Activated CD8-positive, alpha-beta memory T cell treated with anti-CD3 and anti-CD28 coated beads, Interleukin-2, amount 50 U/mL, for 1 hour (primary cell): ENCODE measurements at regions not wholly inside any gene's neighbourhood (a gene's known extent, or its start where the extent isn't known, plus 50 kb on each side); places are given as distances from the start of the nearest gene placed in this dataset.

ENCODE experiments used
- DNase-seq: peaks from one replicate; pipeline ENCODE4 v3.0.0-alpha.2; 2020; ENCODE audit errors: extremely low read depth

DNA sequence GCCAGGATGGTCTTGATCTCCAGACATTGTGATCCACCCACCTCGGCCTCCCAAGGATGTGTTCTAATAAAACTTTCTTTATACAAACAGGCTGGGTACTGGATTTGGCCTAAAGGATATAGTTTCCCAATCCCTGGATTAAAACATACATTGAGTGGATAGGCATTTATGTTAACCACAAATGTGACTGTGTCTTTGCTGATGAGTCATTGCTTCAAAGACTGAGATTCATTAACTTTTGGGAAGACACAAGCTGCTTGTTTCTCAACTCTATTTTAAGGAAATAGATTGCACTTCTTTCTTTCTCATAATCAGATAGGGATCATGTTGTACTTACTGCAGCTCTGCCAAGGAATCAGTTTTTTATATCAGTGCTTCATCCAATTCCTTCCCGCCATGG is 131.3 kb upstream of the AGA start:
- DNase-seq, result no peak

DNA sequence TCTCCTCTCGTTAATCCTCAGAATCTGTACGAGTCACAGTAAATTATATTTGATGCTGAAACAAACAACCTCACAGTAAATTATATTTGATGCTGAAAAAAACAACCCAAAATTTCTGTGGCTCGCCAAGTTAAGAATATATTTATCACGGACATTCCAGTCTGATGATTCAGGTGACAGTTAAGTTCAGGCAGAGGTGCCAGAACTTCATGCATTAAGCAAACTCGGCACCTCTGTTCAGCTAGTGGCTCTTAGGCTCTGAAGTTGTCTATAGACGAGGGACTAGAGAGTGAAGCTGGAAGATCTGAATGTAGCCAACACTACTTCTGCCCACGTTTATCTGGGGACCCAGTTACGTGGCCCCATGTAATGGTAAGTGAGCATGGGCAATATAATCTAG is 132.2 kb upstream of the AGA start:
- DNase-seq, result no peak

DNA sequence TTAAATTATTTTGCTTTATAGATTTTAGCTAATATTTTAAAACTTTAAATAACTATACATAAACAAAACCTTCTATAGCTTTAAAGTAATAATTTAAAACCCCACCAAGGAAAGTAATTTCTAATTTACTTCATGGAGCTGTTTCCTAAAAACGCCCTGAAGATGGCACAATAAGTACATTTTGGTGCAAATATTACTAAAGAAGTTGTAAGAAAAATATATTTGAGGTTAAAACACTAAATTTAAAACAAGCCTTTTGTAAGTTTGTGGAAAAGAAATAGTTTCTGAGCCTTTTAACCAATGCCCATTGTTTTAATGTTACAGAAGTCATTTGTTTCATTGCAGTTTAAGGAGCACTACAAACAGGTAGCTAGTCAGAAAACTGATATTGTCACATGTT is 137.4 kb upstream of the AGA start:
- no peak for DNase-seq

DNA sequence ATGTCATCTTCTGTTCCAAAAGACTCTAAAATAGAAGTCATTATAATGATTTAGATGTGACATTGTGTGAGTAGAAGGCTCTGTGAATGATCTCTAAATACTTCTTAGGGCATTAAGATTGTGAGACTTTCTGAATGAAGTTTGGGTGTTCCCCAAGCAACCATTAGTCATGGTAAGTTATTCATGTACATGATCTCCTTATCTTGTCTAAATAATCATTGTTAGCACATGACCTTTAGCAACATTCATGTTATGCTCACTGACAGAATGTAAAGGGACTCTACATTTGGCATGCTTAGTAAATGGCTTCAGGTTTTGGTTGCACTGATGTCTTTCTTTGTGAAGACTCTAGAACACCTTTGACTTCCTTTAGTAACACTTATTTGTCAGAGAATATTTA is 140.8 kb upstream of the AGA start:
- DNase-seq, result no peak

DNA sequence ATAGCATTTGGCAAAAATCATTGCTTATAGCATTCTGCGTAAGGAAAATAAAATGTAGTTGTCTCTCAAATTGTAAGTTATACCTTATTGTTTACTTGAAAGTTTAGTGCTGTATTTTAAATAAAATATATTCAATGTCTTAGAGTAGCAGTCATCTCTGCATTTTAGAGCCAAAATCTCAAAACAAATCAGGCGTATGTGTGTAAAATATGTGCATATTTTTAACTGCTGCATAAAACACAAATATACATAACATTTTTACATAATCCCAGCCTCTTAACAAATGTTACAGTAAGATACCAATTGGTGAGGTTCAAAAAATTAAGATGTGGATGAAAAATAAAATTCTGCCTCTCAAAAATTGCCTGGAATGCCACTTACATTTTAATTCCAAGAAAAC is 145.8 kb upstream of the AGA start:
- no peak for DNase-seq

DNA sequence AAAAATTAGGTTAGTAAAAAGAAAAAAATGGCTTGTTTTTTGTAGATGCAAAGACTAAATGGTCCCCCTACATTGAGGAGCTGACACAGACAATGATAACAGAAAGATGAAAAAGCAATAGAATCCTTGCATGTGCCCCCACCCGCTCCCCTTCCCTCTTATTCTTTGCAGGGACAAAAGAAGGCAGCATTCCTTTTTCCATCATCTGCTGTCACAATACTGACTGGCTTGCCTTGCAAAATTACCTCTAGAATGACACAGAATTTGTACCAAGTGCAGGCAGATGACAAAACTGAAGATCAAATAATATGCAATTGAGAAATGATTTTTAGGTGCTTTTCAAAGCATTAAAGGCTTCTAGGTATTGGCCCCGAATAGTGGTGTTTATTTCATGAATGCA is 153.1 kb upstream of the AGA start:
- no peak for DNase-seq

DNA sequence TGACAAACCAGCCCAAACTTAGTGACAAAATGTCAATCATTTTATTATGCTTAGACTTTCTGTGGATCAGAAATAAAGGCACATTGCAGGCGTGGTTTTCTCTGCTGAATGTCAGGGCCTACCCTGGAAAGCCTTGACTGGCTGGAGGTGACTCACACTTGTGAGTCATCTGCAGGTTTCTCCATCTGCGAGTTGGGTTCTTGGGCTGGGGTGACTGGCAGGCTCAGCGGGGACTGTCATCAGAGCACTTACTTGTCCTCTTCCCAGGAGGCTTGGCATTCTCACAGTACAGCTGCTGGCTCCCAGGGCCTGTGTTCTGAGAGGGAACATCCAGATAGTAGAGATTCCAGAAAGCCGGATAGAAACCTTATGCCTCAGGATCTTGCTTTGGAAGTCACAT is 153.8 kb upstream of the AGA start:
- DNase-seq, result no peak

DNA sequence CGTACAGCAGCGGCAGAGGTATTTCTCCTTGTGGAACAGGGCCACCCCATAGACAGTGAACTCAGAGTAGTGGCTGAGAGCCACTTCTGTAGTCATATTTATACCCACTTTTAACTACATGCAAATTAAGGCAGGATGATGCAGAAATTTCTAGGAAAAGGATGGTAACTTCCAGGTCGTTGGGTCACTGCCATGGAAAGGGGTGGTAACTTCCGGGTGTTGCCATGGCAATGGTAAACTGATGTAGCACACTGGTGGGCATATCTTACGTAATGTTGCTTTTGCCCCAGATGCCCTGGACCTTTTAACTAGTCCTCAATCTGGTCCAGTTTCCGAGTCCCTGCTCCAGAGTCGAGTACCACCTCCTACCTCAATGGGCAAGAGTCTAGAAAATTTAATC is 154.8 kb upstream of the AGA start:
- no peak for DNase-seq

DNA sequence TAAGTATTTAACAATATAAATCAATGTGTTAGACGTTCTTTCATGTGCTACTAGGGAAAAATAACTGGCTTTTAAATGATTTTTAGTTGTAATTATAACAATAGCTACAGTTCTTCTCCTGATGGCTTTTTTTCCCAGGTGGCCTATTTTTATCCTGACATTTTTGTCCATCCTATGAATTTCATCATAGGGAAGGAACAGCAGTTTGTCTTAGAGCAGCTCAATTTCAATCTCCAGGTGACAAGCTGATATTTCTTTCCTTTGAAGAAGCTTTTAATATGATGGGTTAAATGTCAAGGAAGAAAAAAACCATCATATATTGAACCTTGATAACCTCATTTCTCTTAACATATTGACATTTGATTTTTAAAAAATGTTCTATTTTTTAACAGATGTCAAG is 163.0 kb upstream of the AGA start:
- DNase-seq, result no peak

DNA sequence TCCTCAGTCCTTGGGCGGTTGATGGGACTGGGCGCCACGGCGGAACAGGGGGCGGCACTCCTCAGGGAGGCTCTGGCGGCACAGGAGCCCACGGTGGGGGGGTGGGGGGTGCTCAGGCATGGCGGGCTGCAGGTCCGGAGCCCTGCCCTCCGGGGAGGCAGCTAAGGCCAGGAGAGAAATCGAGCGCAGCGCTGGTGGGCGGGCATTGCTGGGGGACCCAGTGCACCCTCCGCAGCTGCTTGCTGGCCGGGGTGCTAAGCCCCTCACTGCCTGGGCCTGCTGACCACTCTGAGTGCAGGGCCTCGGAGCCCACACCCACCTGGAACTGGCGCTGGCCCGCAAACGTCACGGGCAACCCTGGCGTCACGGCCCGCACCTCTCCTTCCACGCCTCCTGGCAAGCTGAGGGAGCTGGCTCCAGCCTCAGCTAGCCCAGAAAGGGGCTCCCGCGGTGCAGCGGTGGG is 164.9 kb upstream of the AGA start:
- no peak for DNase-seq

DNA sequence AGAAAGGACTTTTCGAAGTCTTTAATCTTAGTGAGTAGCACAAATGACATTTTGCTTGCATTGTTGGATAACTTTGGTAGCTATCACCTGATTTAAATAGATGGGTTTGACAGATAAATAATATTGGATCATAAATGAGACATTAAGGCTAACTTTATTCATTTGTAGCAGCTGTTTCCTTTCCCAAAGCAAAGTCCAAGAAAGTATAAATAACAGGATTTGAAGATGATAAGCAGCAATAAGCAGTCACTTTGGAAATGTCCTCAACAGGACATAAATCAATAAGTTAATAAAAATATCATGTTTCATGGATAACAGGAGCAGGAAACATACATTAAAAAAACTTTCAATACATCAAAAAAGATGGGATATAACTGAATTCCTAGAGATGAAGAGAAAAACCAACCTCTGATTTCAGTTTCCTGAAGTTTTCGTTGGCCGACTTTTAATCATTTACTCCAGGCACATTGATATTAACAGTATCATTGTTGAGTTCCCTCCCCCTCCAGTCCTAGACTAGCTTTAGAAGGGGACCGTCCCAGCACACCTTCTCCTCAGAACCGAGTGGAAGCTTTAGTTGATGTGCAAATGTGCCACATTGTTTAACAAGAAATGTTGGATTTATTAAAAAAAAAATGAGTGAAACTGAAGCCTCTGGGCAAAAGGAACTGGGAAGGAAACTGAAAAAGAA is 169.9 kb upstream of the AGA start:
- no peak for DNase-seq

DNA sequence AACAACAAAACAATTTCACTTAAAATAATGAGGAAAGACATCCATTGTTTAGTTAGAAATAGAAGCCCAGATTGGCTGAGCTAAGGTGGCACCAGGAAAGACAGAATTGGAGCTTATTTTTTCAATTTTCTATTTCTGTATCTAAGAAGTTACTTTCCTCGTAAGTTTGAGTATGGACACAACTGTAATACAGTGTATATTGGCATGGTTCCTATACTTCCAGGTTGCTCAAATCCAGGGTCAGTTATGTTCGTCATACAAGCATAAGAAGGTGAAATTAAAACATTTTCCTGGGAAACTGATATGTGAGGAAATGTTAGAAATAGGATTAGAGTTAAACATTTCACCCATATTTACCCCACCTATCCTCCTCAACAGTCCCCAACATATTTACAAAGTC is 170.4 kb upstream of the AGA start:
- DNase-seq, result no peak

DNA sequence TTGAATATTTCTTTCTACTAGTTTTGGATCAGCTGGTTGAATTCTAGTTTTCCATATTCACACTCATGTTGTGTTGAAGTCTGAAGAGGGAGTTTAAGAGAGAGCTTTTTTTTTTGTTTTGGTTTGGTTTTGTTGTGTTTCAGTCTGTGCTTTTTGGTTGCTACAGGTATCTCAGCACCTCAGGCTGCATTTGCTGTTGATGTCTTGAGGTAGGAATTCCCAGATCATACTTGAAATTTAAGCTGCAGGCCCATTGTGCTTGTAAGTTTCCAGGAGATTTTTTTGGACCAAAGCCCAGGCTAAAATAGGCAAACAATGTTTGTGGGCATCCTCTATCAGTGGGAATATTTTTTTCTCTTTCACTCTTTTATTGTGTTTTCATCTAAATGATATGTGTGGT is 190.2 kb upstream of the AGA start:
- no peak for DNase-seq

DNA sequence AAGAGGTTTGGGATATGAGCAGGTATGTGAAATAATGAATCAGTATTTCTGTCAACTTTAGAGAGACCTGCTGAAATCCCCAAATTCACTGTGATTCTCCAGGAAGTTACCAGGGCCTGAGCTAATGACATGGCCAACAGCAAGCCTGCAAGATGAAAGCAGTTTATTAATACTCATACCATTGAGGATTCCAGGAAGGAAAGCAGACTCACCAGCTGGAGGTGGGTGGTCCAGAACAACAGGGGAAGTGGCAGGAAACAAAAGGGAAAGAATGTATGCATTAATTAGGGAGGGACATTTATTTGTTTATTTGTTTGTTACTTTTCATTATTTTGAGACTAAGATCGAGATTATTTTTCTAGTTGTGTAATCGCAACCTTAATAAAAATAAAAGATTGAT is 196.6 kb upstream of the AGA start:
- DNase-seq, result no peak

DNA sequence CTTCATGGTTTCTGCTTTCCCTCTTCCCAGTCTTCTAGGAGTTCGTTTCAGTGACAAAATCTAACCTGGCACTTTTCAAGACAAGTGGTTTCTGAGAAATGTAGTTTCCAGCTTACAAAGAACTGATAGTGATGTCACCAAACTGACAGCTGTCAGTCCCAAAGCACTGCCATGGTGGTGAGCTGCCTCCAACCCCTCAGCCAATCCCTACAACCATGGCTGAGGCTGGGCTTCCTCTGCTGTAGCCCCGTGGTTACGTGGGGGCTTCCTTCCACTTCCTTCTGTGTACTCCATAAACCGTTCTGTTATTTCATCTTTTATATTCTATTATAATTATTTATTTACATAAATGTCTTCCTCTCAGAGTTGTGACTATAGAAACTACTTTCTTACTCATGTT is 198.6 kb upstream of the AGA start:
- no peak for DNase-seq

DNA sequence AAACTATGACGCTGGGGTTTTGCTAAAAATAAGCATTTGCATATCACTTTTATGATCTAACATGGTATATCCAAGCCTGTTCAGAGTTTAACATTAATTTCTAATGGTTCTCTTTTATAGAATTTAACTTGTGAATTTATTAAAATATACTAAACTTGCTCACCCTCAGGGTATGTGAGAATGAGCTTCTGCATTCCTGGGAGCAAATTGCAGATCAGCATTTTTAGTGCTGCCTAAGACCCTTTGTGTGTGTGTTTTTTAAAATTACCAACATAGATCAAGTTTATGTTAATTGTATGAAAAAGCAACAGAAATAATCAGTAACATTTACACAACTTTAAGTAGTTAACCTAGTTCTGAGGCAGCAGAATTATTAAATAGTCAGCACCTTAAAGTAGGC is 218.0 kb upstream of the AGA start:
- no peak for DNase-seq

DNA sequence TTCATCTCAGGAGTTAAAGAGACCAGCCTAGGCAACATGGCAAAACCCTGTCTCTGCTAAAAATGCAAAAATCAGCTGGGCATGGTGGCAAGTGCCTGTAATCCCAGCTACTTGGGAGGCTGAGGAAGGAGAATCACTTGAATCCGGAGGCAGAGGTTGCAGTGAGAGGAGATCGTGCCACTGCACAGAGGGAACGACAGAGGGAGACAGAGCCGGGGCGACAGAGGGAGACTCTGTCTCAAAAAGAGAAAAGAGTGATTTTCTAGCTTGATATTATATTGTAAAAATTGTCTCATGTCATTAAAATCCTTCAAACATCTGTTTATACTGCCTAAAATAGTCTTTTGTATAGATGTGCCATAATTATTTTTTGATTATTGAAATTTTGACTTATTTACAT is 225.4 kb upstream of the AGA start:
- no peak for DNase-seq

DNA sequence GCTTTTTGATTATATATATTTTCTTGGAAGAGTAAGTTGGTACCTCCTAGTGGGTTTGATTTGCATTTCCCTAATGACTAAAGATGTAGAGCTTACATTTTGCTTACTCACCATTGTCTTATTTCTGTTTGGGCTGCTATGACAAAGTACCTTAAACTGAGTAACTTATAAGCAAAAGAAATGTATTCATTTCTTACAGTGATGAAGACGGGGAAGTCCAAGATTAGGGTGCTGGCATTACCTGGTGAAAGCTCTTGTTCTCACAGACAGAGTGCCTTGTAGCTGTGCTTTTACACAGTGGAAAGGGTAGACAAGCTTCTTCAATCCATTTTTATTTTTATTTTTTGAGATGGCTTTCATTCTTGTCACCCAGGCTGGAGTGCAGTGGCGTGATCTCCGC is 229.2 kb upstream of the AGA start:
- DNase-seq, result no peak

DNA sequence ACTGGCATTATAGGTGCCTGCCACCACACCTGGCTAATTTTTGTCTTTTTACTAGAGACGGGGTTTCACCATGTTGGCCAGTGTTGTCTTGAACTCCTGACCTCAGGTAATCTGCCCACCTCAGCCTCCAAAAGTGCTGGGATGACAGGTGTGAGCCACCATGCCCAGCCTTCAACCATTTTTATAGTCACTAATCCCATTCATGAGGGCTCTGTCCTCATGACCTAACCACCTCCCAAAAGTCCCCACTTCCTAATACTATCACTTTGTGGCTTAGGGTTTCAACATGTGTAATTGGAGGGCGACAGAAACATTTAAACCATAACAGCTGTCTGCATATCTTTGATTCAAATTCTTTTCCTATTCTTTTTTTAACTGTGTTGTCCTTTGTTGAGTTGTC is 229.6 kb upstream of the AGA start:
- no peak for DNase-seq

DNA sequence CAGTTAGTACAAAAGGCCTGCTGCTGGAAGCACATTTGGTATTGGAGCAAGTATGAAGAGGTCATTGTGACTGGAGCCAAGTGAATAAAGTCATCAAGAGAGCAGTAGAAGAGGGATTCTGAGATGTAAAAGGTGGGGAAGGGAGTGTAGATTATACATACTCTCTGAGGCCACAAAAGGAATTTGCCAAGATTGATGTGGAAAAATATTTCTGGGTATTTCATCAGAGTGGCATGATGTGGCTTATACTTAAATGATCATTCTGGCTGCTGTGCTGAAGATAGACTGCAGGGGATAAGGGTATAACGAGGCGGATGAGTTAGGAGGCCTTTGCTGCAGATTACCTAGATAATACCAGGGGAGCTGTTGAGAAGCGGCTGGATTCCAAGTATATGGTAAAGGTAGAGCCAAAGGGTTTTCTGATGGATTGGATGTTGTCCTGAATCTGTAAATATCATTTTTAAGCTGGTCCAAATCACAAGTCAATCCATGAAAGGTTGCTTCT is 231.8 kb upstream of the AGA start:
- DNase-seq, result no peak

DNA sequence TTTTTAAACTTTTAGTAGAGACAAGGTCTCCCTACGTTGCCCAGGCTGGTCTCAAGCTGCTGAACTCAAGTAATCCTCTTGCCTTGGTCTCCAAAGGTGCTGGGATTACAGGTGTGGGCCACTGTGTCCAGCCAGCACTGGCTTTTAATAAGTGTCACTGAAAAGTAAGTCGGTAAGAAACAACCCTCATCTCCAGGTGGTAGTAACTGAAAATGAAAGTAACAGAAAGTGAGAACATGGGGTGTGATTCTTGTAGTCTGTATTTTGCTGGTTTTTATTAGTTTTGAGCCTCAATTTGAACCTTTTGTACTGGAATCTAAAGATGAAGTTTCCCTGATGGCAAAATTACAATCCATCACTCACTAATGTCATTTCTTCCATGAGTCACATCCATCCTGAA is 238.1 kb upstream of the AGA start:
- DNase-seq, result no peak

DNA sequence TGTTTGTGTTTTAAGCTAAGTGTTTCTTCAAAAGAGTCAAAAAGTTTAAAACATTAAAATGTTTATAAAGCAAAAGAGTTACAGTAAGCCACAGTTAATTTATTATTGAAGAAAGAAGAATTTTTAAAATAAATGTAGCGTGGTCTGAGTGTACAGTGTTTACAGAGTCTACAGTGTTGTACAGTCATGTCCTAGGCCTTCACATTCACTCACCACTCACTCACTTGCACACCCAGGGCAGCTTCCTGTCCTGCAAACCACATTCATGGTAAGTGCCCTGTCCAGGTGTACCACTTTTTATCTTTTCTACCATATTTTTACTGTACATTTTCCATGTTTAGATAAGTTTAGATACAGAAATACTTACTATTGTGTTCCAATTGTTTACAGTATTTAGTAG is 239.7 kb upstream of the AGA start:
- DNase-seq, result no peak

DNA sequence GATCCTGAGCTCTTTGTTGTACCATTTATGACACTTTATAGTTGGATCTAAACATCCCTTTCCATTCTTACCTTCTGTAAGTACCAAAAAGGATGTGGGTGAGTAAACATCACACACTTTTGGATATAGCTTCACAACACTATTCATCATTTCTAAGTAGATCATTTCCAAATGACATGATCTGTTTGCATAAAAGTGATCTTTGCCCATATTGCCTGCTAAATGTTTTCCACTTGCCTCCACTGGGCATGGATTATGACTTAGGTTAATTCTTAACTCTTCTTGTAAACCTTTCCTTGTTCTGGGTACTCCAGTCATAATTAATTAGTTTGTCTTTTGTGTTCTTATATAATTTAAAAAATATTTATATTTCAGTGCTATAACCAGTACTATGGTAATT is 244.9 kb upstream of the AGA start:
- no peak for DNase-seq

DNA sequence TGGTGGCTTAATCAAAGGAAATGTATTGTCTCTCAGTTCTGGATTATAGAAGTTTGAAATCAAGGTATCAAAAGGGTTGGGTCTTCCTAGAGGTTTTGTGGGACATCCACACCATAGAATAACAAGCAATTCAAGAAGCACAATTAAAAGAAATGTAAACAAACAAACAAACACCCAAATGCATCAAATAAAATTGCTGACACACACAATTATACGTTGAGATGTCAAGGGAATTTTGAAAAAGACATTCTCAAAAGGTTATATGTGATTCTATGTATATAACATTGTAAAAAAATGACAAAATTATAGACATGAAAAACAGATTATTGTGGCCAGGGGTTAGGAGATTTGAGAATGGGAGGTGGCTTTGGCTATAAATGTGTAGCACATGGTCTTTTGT is 250.7 kb upstream of the AGA start:
- DNase-seq, result no peak
